SK-N-SH treated with all-trans-retinoic acid at 6 μM for 48 hours (cell line): ENCODE measurements at regions not wholly inside any gene's neighbourhood (a gene's known extent, or its start where the extent isn't known, plus 50 kb on each side); places are given as distances from the start of the nearest gene placed in this dataset.

Experiments used
- ATAC-seq: fragments of 200-7000 bp; cut with Tn5 transposase; 3 replicates; pipeline ENCODE4 v1.9.1; 2020; ENCODE audit warnings: mild to moderate bottlenecking, moderate library complexity
- ARNTL ChIP-seq: fragments of 450-650 bp; formaldehyde crosslinking; IDR thresholded peaks from 2 replicates; pipeline ENCODE4 v1.5.0; 2020; ENCODE audit warnings: low read depth, mild to moderate bottlenecking, moderate library complexity, borderline replicate concordance
- BACH2 ChIP-seq: fragments of 250-450 bp; sonication (Bioruptor Pico); IDR thresholded peaks from 2 replicates; pipeline ENCODE4 v1.9.0; 2021; ENCODE audit warnings: mild to moderate bottlenecking, borderline replicate concordance
- CREB5 ChIP-seq: fragments of 250-450 bp; sonication (Bioruptor Pico); IDR thresholded peaks from 2 replicates; pipeline ENCODE4 v1.5.1; 2020; ENCODE audit warnings: low read depth, mild to moderate bottlenecking, moderate library complexity
- CSDC2 ChIP-seq: fragments of 250-450 bp; sonication (Bioruptor Pico); IDR thresholded peaks from 2 replicates; pipeline ENCODE4 v1.5.0; 2020; ENCODE audit warnings: mild to moderate bottlenecking, moderate library complexity
- CSRNP3 ChIP-seq: fragments of 250-450 bp; sonication (Bioruptor Pico); IDR thresholded peaks from 2 replicates; pipeline ENCODE4 v1.5.1; 2021; ENCODE audit warnings: mild to moderate bottlenecking, moderate library complexity
- ESRRG ChIP-seq: fragments of 250-450 bp; sonication (Bioruptor Pico); IDR thresholded peaks from 2 replicates; pipeline ENCODE4 v1.6.1; 2021; ENCODE audit warnings: mild to moderate bottlenecking
- GLIS3 ChIP-seq: fragments of 250-450 bp; sonication (Bioruptor Pico); IDR thresholded peaks from 2 replicates; pipeline ENCODE4 v1.5.0; 2020; ENCODE audit warnings: mild to moderate bottlenecking, moderate library complexity
- ISL1 ChIP-seq: fragments of 250-450 bp; sonication (Bioruptor Pico); IDR thresholded peaks from 2 replicates; pipeline ENCODE4 v2.1.2; 2022; ENCODE audit warnings: mild to moderate bottlenecking, moderate library complexity
- OSR1 ChIP-seq: fragments of 250-450 bp; sonication (Bioruptor Pico); IDR thresholded peaks from 2 replicates; pipeline ENCODE4 v1.8.0; 2022; ENCODE audit warnings: moderate library complexity, mild to moderate bottlenecking, inconsistent platforms
- PATZ1 ChIP-seq: fragments of 250-450 bp; sonication (Bioruptor Pico); IDR thresholded peaks from 2 replicates; pipeline ENCODE4 v1.8.0; 2020; ENCODE audit warnings: mild to moderate bottlenecking, moderate library complexity, borderline replicate concordance
- POU6F1 ChIP-seq: fragments of 250-450 bp; sonication (Bioruptor Pico); IDR thresholded peaks from 2 replicates; pipeline ENCODE4 v1.8.0; 2021; ENCODE audit warnings: low read depth, mild to moderate bottlenecking, moderate library complexity, borderline replicate concordance
- PPARA ChIP-seq: fragments of 250-450 bp; sonication (Bioruptor Pico); IDR thresholded peaks from 2 replicates; pipeline ENCODE4 v1.5.0; 2020; ENCODE audit warnings: mild to moderate bottlenecking, borderline replicate concordance
- RARB ChIP-seq: fragments of 250-450 bp; sonication (Bioruptor Pico); IDR thresholded peaks from 2 replicates; pipeline ENCODE4 v1.8.0; 2021; ENCODE audit warnings: mild to moderate bottlenecking, moderate library complexity
- SNAI2 ChIP-seq: fragments of 250-450 bp; sonication (Bioruptor Pico); IDR thresholded peaks from 2 replicates; pipeline ENCODE4 v1.5.0; 2020; ENCODE audit warnings: mild to moderate bottlenecking, moderate library complexity
- TCF4 ChIP-seq: fragments of 250-450 bp; sonication (Bioruptor Pico); IDR thresholded peaks from 2 replicates; pipeline ENCODE4 v1.8.0; 2021; ENCODE audit warnings: mild to moderate bottlenecking, moderate library complexity, borderline replicate concordance
- TOX ChIP-seq: fragments of 250-450 bp; sonication (Bioruptor Pico); IDR thresholded peaks from 2 replicates; pipeline ENCODE4 v1.8.0; 2021; ENCODE audit warnings: mild to moderate bottlenecking, moderate library complexity, borderline replicate concordance
- TSHZ2 ChIP-seq: fragments of 250-450 bp; sonication (Bioruptor Pico); IDR thresholded peaks from 2 replicates; pipeline ENCODE4 v1.5.0; 2020; ENCODE audit warnings: mild to moderate bottlenecking, moderate library complexity
- ZC3H10 ChIP-seq: fragments of 250-450 bp; sonication (Bioruptor Pico); IDR thresholded peaks from 2 replicates; pipeline ENCODE4 v1.5.1; 2021; ENCODE audit warnings: mild to moderate bottlenecking, moderate library complexity
- ZFP3 ChIP-seq: fragments of 250-450 bp; sonication (Bioruptor Pico); IDR thresholded peaks from 2 replicates; pipeline ENCODE4 v1.5.0; 2020; ENCODE audit warnings: mild to moderate bottlenecking, moderate library complexity
- ZFP30 ChIP-seq: fragments of 450-650 bp; formaldehyde crosslinking; IDR thresholded peaks from 2 replicates; pipeline ENCODE4 v1.5.0; 2022; ENCODE audit warnings: mild to moderate bottlenecking, moderate library complexity
- ZNF70 ChIP-seq: fragments of 450-650 bp; formaldehyde crosslinking; IDR thresholded peaks from 2 replicates; pipeline ENCODE4 v1.5.0; 2020; ENCODE audit warnings: mild to moderate bottlenecking, moderate library complexity
- ZNF8 ChIP-seq: fragments of 450-650 bp; formaldehyde crosslinking; IDR thresholded peaks from 2 replicates; pipeline ENCODE4 v1.5.0; 2020; ENCODE audit warnings: mild to moderate bottlenecking, moderate library complexity

GRCh38 chr16:85254051-85254450 is 141.8 kb upstream of the CIBAR2 start:
- ATAC-seq: no peak
- TF ChIP-seq ZNF8 (CRISPR knock-in tag) (no peak), GLIS3 (CRISPR knock-in tag) (no peak), PATZ1 (no peak), ARNTL (CRISPR knock-in tag) (no peak), CREB5 (CRISPR knock-in tag) (no peak), OSR1 (no peak), ZNF70 (CRISPR knock-in tag) (no peak), ESRRG (CRISPR knock-in tag) (no peak), ZFP30 (CRISPR knock-in tag) (no peak), TCF4 (no peak), ZC3H10 (no peak), RARB (CRISPR knock-in tag) (no peak), PPARA (CRISPR knock-in tag) (no peak), ISL1 (CRISPR knock-in tag) (no peak), ZFP3 (CRISPR knock-in tag) (no peak), TOX (CRISPR knock-in tag) (no peak), POU6F1 (CRISPR knock-in tag) (no peak), CSDC2 (CRISPR knock-in tag) (no peak)

- no peak for TF ChIP-seq CSDC2 (CRISPR knock-in tag)
- TF ChIP-seq ZFP3 (CRISPR knock-in tag): no peak
- no peak for TF ChIP-seq TOX (CRISPR knock-in tag)
- no peak for TF ChIP-seq ZFP30 (CRISPR knock-in tag)
- no peak for TF ChIP-seq OSR1
- no peak for TF ChIP-seq PPARA (CRISPR knock-in tag)
- no peak for TF ChIP-seq GLIS3 (CRISPR knock-in tag)
- no peak for TF ChIP-seq SNAI2 (CRISPR knock-in tag)
- TF ChIP-seq ZNF8 (CRISPR knock-in tag): no peak
- no peak for TF ChIP-seq BACH2 (CRISPR knock-in tag)
- no peak for TF ChIP-seq ISL1 (CRISPR knock-in tag)
- no peak for TF ChIP-seq TSHZ2 (CRISPR knock-in tag)
- no peak for TF ChIP-seq CSRNP3 (CRISPR knock-in tag)
- no peak for TF ChIP-seq ESRRG (CRISPR knock-in tag)
- no peak for ATAC-seq
These were observed 142.6 kb upstream of the CIBAR2 start for GRCh38 chr16:85254921-85255320.

- TF ChIP-seq BACH2 (CRISPR knock-in tag) (no peak), ISL1 (CRISPR knock-in tag) (no peak), ZFP30 (CRISPR knock-in tag) (no peak), ZFP3 (CRISPR knock-in tag) (no peak), CREB5 (CRISPR knock-in tag) (no peak), RARB (CRISPR knock-in tag) (no peak), TSHZ2 (CRISPR knock-in tag) (no peak), SNAI2 (CRISPR knock-in tag) (no peak), ARNTL (CRISPR knock-in tag) (no peak), TCF4 (no peak), OSR1 (no peak), ZNF8 (CRISPR knock-in tag) (no peak)
- TF ChIP-seq, all 23 proteins: peak for 0
- no peak for ATAC-seq
These were observed 143.5 kb upstream of the CIBAR2 start for GRCh38 chr16:85255777-85256176.
